GM19395 (cell line): ENCODE measurements at regions not wholly inside any gene's neighbourhood (a gene's known extent, or its start where the extent isn't known, plus 50 kb on each side); places are given as distances from the start of the nearest gene placed in this dataset.

ENCODE experiments used
- ATAC-seq: cut with Tn5 transposase; IDR thresholded peaks from one replicate; pipeline ENCODE4 v1.9.1; 2021; ENCODE audit warnings: mild to moderate bottlenecking, moderate library complexity; ENCODE audit not compliant: unreplicated experiment

GRCh38 chr6:170100046-170100445 is 190.8 kb downstream of the DLL1 start:
- no peak for ATAC-seq

GRCh38 chr6:170099387-170099786 is 191.5 kb downstream of the DLL1 start:
- no peak for ATAC-seq

- no peak for ATAC-seq
Observed at GRCh38 chr6:170098428-170099170, 192.3 kb downstream of the DLL1 start.

GRCh38 chr6:170097505-170098427 is 193.1 kb downstream of the DLL1 start:
- ATAC-seq = no peak

- no peak for ATAC-seq
Observed at GRCh38 chr6:170096803-170097504, 193.9 kb downstream of the DLL1 start.

- ATAC-seq = no peak
Observed at GRCh38 chr6:170096191-170096802, 194.6 kb downstream of the DLL1 start.

- ATAC-seq = no peak
Observed at GRCh38 chr6:170095273-170095981, 195.5 kb downstream of the DLL1 start.

- no peak for ATAC-seq
Observed at GRCh38 chr6:170094686-170095272, 196.1 kb downstream of the DLL1 start.

GRCh38 chr6:170093658-170094596 is 197.0 kb downstream of the DLL1 start:
- no peak for ATAC-seq

- no peak for ATAC-seq
Observed at GRCh38 chr6:170093276-170093657, 197.6 kb downstream of the DLL1 start.

- ATAC-seq = no peak
Observed at GRCh38 chr6:170092826-170093225, 198.1 kb downstream of the DLL1 start.

GRCh38 chr6:170091639-170092579 is 199.0 kb downstream of the DLL1 start:
- ATAC-seq = no peak

- ATAC-seq = no peak
Observed at GRCh38 chr6:170091000-170091638, 199.8 kb downstream of the DLL1 start.

GRCh38 chr6:170090561-170090960 is 200.3 kb downstream of the DLL1 start:
- no peak for ATAC-seq

GRCh38 chr6:170089963-170090362 is 200.9 kb downstream of the DLL1 start:
- ATAC-seq = peak; percentile 31

GRCh38 chr6:170088582-170088955 is 202.3 kb downstream of the DLL1 start:
- no peak for ATAC-seq

GRCh38 chr6:170087941-170088581 is 202.8 kb downstream of the DLL1 start:
- ATAC-seq = peak; percentile 62
